ENCODE measurements at regions not wholly inside any gene's neighbourhood (a gene's known extent, or its start where the extent isn't known, plus 50 kb on each side); places are given as distances from the start of the nearest gene placed in this dataset.

GRCh38 chr10:4088354-4089066 is 303.5 kb upstream of the KLF6 start:
- no peaks in the 10 kb centered on the region for H3K9me3 ChIP-seq (ENCODE audit: control insufficient read depth, insufficient read depth, low read depth, low read length)
- ChIA-PET POLR2A (no interaction called here), CTCF (no interaction called here)
- TF ChIP-seq POLR2AphosphoS5 (IDR thresholded peaks at IDR 0.05; ENCODE audit: low read depth, low read length) (no peak), TCF7L2 (IDR thresholded peaks at IDR 0.05; ENCODE audit: low read depth, low read length) (no peak), REST (IDR thresholded peaks at IDR 0.05; ENCODE audit: insufficient read depth in 1 of 2, low read depth in 2 of 2, low read length in 1 of 2) (no peak), SIN3A (IDR thresholded peaks at IDR 0.05; ENCODE audit: borderline replicate concordance, insufficient read depth, low read depth, low read length) (no peak)
- TF ChIP-seq, protein P1, sequence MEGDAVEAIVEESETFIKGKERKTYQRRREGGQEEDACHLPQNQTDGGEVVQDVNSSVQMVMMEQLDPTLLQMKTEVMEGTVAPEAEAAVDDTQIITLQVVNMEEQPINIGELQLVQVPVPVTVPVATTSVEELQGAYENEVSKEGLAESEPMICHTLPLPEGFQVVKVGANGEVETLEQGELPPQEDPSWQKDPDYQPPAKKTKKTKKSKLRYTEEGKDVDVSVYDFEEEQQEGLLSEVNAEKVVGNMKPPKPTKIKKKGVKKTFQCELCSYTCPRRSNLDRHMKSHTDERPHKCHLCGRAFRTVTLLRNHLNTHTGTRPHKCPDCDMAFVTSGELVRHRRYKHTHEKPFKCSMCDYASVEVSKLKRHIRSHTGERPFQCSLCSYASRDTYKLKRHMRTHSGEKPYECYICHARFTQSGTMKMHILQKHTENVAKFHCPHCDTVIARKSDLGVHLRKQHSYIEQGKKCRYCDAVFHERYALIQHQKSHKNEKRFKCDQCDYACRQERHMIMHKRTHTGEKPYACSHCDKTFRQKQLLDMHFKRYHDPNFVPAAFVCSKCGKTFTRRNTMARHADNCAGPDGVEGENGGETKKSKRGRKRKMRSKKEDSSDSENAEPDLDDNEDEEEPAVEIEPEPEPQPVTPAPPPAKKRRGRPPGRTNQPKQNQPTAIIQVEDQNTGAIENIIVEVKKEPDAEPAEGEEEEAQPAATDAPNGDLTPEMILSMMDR (IDR thresholded peaks at IDR 0.05): no peak
- in situ Hi-C loops (cut with HindIII; ENCODE audit: low pct_unique_long_range_greater_than_20kb, low sequenced_read_pairs): no loop called here
- H3K36me3 ChIP-seq (ENCODE audit: control insufficient read depth, insufficient read depth, low read length): no peaks in the 10 kb centered on the region
- no peak overlapping the region for H3K27ac ChIP-seq (ENCODE audit: low read length)
- no peaks in the 10 kb centered on the region for H3K27me3 ChIP-seq (ENCODE audit: control insufficient read depth, insufficient read depth, low read length)
- no peaks in the 10 kb centered on the region for H3K4me1 ChIP-seq (ENCODE audit: control insufficient read depth, insufficient read depth, low read length)
- BruUV-seq (replicated peaks): no TSS peak
- no peak for DNase-seq (ENCODE audit: low read depth, low spot score)
- H3K4me3 ChIP-seq (ENCODE audit: low read depth in 2 of 2, low read length in 2 of 2): no peak overlapping the region
- ATAC-seq: no peak
- intact Hi-C loops (cut with micrococcal nuclease; ENCODE audit: unreplicated experiment): no loop called here

GRCh38 chr10:4086131-4086898 is 301.3 kb upstream of the KLF6 start:
- no TSS peak for BruUV-seq (replicated peaks)
- H3K27ac ChIP-seq (ENCODE audit: low read length): no peak overlapping the region; the same call in 1 of the 2 replicates
- ATAC-seq (no peak), DNase-seq (ENCODE audit: low read depth, low spot score) (no peak)
- intact Hi-C loops (cut with micrococcal nuclease; ENCODE audit: unreplicated experiment): no loop called here
- no peaks in the 10 kb centered on the region for H3K27me3 ChIP-seq (ENCODE audit: control insufficient read depth, insufficient read depth, low read length)
- H3K4me1 ChIP-seq (ENCODE audit: control insufficient read depth, insufficient read depth, low read length): no peaks in the 10 kb centered on the region
- H3K36me3 ChIP-seq (ENCODE audit: control insufficient read depth, insufficient read depth, low read length): no peaks in the 10 kb centered on the region
- POLR2A ChIA-PET: no interaction called here
- CTCF ChIA-PET: no interaction called here
- in situ Hi-C loops (cut with HindIII; ENCODE audit: low pct_unique_long_range_greater_than_20kb, low sequenced_read_pairs): no loop called here
- no peaks in the 10 kb centered on the region for H3K9me3 ChIP-seq (ENCODE audit: control insufficient read depth, insufficient read depth, low read depth, low read length)
- no peak overlapping the region for H3K4me3 ChIP-seq (ENCODE audit: low read depth in 2 of 2, low read length in 2 of 2)
- TF ChIP-seq TCF7L2 (IDR thresholded peaks at IDR 0.05; ENCODE audit: low read depth, low read length) (no peak), POLR2AphosphoS5 (IDR thresholded peaks at IDR 0.05; ENCODE audit: low read depth, low read length) (no peak), REST (IDR thresholded peaks at IDR 0.05; ENCODE audit: insufficient read depth in 1 of 2, low read depth in 2 of 2, low read length in 1 of 2) (no peak), SIN3A (IDR thresholded peaks at IDR 0.05; ENCODE audit: borderline replicate concordance, insufficient read depth, low read depth, low read length) (no peak)
- TF ChIP-seq, protein P1 (IDR thresholded peaks at IDR 0.05): no peak

All from Panc1 (cell line).